OCI-LY7 (cell line): ENCODE measurements at regions not wholly inside any gene's neighbourhood (a gene's known extent, or its start where the extent isn't known, plus 50 kb on each side); places are given as distances from the start of the nearest gene placed in this dataset.

Experiments used
- BruUV-seq: library from RNA; stranded (reverse); fragments of 400-500 nt; replicated peaks from 2 replicates; lab custom pipeline; 2021; lab: Mats Ljungman, UMichigan
- CTCF ChIA-PET: fragments of 300-600 bp; sonication (Branson Sonifier 250); formaldehyde crosslinking; loops from one replicate; lab custom pipeline; 2022; ENCODE audit warnings: antibody characterized with exemption; ENCODE audit not compliant: unreplicated experiment; lab: Charles Lee
- POLR2A ChIA-PET: fragments of 300-600 bp; sonication (Branson Sonifier 250); formaldehyde crosslinking; loops from one replicate; lab custom pipeline; 2022; ENCODE audit warnings: antibody characterized with exemption; lab: Charles Lee
- DNase-seq: peaks from one replicate; pipeline ENCODE4 v3.0.0-alpha.2; 2015; ENCODE audit warnings: low spot score
- H2AFZ ChIP-seq: fragments of 200-600 bp; sonication (generic), shearing (Covaris generic); 2 replicates; pipeline ENCODE4 v1.6.1; 2014; ENCODE audit warnings: mild to moderate bottlenecking, antibody characterized with exemption, low read length, moderate library complexity
- H3K27ac ChIP-seq: fragments of 200-600 bp; sonication (generic); 2 replicates; pipeline ENCODE4 v1.5.1; 2014; ENCODE audit warnings: mixed run types, low read depth, mild to moderate bottlenecking, moderate library complexity, low read length, inconsistent platforms; ENCODE audit not compliant: poor library complexity, severe bottlenecking
- H3K36me3 ChIP-seq: fragments of 200-600 bp; sonication (generic); 2 replicates; pipeline ENCODE4 v1.6.1; 2014; ENCODE audit warnings: mild to moderate bottlenecking, antibody characterized with exemption, low read length, moderate library complexity, mixed read lengths; ENCODE audit not compliant: insufficient read depth
- H3K4me1 ChIP-seq: fragments of 200-600 bp; sonication (generic); 2 replicates; pipeline ENCODE4 v1.5.1; 2014; ENCODE audit warnings: mild to moderate bottlenecking, low read length; ENCODE audit not compliant: insufficient read depth, poor library complexity, severe bottlenecking
- H3K4me2 ChIP-seq: fragments of 200-600 bp; sonication (generic); 2 replicates; pipeline ENCODE4 v1.6.1; 2014; ENCODE audit warnings: mild to moderate bottlenecking, low read length
- H3K4me3 ChIP-seq: fragments of 200-600 bp; sonication (generic); 2 replicates; pipeline ENCODE4 v1.5.1; 2014; ENCODE audit warnings: mild to moderate bottlenecking, low read depth, low read length; ENCODE audit not compliant: poor library complexity, severe bottlenecking
- H3K79me2 ChIP-seq: fragments of 200-600 bp; sonication (generic); 2 replicates; pipeline ENCODE4 v1.6.1; 2016; ENCODE audit warnings: low read depth, mild to moderate bottlenecking, low read length, moderate library complexity, mixed read lengths; ENCODE audit not compliant: insufficient read depth
- H3K9me2 ChIP-seq: fragments of 200-600 bp; sonication (generic); 2 replicates; pipeline ENCODE4 v1.6.1; 2016; ENCODE audit warnings: mild to moderate bottlenecking, low read length, mixed read lengths; ENCODE audit not compliant: insufficient read depth
- H3K9me3 ChIP-seq: fragments of 200-600 bp; sonication (generic); 2 replicates; pipeline ENCODE4 v1.6.1; 2014; ENCODE audit warnings: mild to moderate bottlenecking, mixed run types, low read length, mixed read lengths
- H4K20me1 ChIP-seq: fragments of 200-600 bp; sonication (generic); 2 replicates; pipeline ENCODE4 v1.6.1; 2014; ENCODE audit warnings: mild to moderate bottlenecking, antibody characterized with exemption, low read length, moderate library complexity, mixed read lengths; ENCODE audit not compliant: insufficient read depth
- EZH2phosphoT487 ChIP-seq: fragments of 200-600 bp; sonication (generic); IDR thresholded peaks from 2 replicates; pipeline ENCODE4 v1.6.1; 2018; ENCODE audit warnings: low read depth, borderline replicate concordance, mild to moderate bottlenecking, mixed run types, antibody characterized with exemption, low read length, moderate library complexity, mixed read lengths
- intact Hi-C: fragments of 100-400 bp; cut with micrococcal nuclease; formaldehyde crosslinking; loops from one replicate; pipeline ENCODE4 v1.10.0; 2022; ENCODE audit not compliant: unreplicated experiment
- TF ChIP-seq, protein P1 (sequence below): fragments of 200-600 bp; sonication (generic); conservative IDR thresholded peaks from 2 replicates; pipeline ENCODE4 v1.5.1; 2014; ENCODE audit warnings: mild to moderate bottlenecking, antibody characterized with exemption, low read length, moderate library complexity, mixed read lengths

DNA sequence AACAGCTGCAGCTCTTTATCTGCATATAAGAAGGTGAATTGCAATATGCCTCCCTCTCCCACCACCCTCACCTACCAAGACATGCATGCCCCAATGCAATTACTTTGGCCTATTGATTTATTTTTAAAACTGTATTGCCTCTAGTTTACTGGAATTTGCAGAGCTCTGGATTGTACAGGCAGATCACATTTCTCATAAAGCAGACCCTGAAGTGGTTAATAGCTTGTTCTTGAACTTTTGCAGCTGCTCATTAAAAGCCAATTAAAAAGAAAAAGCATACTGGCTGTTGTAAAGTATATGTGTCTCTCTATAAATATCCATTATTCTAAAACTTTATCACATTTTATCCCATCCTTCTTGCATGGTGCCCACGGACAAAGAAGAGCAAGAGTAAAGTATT lies 221.5 kb upstream of the TOPAZ1 start:
- no peak overlapping the region for H2AFZ ChIP-seq
- no peak overlapping the region for H3K27ac ChIP-seq
- BruUV-seq: no TSS peak
- H4K20me1 ChIP-seq: no peaks in the 10 kb centered on the region
- H3K4me1 ChIP-seq: no peaks in the 10 kb centered on the region
- H3K4me3 ChIP-seq: no peak overlapping the region
- H3K79me2 ChIP-seq: no peaks in the 10 kb centered on the region
- no peak overlapping the region for H3K4me2 ChIP-seq
- H3K9me3 ChIP-seq: no peaks in the 10 kb centered on the region
- no peak for DNase-seq
- CTCF ChIA-PET: no interaction called here
- H3K36me3 ChIP-seq: no peaks in the 10 kb centered on the region
- no peak for TF ChIP-seq EZH2phosphoT487
- TF ChIP-seq, protein P1, sequence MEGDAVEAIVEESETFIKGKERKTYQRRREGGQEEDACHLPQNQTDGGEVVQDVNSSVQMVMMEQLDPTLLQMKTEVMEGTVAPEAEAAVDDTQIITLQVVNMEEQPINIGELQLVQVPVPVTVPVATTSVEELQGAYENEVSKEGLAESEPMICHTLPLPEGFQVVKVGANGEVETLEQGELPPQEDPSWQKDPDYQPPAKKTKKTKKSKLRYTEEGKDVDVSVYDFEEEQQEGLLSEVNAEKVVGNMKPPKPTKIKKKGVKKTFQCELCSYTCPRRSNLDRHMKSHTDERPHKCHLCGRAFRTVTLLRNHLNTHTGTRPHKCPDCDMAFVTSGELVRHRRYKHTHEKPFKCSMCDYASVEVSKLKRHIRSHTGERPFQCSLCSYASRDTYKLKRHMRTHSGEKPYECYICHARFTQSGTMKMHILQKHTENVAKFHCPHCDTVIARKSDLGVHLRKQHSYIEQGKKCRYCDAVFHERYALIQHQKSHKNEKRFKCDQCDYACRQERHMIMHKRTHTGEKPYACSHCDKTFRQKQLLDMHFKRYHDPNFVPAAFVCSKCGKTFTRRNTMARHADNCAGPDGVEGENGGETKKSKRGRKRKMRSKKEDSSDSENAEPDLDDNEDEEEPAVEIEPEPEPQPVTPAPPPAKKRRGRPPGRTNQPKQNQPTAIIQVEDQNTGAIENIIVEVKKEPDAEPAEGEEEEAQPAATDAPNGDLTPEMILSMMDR: no peak
- intact Hi-C loops: no loop called here
- H3K9me2 ChIP-seq: no peaks in the 10 kb centered on the region
- POLR2A ChIA-PET: no interaction called here

DNA sequence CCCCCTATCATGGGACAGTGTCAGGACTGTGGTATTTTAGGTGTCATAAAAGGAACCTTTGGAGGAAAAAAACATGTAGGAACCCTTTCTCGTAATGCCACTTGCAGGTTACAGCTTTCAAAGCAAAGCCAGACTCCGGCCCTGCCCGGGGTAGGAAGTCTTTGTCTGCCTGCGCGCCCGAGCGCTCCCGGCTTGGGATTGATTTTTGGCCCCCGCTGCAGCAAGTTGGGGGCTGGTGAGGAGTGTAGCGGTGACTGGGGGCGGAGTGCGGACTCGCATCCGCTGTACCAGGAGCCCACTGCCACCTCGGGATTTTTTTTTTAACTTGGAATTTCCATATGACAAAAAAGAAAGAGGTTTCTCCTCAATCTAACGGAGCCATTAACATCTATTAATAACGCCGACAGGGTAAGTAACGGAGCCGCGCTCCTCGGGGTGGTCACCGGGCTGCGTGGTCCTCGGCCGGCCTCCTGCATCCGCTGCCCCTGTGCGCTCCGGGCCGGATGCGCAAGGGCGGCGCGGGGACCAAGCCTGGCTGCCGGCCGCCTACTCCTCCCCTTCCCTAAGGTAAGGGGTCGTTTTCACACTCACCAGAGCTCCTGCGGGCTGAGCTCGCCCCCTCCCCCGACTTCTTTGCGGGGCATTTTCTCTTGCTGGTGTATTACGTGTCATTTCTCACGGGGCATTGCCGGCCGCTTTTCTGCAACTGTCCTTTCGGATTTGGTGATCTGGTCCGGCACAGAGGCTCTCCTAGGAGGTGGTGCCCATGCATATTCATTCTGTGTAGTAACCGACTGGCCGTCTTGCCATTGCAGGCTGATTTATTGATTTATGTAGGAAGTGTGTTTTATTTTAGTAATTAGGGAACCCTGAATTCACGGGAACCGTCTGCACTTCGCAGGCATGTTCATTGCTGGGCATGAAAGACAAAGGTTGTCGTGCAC lies 219.8 kb upstream of the TOPAZ1 start:
- Histone ChIP-seq H3K9me2 (no peaks in the 10 kb centered on the region), H3K4me2 (no peak overlapping the region), H3K27ac (no peak overlapping the region), H3K4me3 (no peak overlapping the region), H3K9me3 (no peaks in the 10 kb centered on the region), H2AFZ (no peak overlapping the region), H4K20me1 (no peaks in the 10 kb centered on the region), H3K79me2 (no peaks in the 10 kb centered on the region), H3K36me3 (no peaks in the 10 kb centered on the region), H3K4me1 (no peaks in the 10 kb centered on the region)
- TF ChIP-seq EZH2phosphoT487: no peak
- TF ChIP-seq, protein P1: no peak
- intact Hi-C loops: no loop called here
- DNase-seq: no peak
- ChIA-PET POLR2A (no interaction called here), CTCF (no interaction called here)
- BruUV-seq: no TSS peak

DNA sequence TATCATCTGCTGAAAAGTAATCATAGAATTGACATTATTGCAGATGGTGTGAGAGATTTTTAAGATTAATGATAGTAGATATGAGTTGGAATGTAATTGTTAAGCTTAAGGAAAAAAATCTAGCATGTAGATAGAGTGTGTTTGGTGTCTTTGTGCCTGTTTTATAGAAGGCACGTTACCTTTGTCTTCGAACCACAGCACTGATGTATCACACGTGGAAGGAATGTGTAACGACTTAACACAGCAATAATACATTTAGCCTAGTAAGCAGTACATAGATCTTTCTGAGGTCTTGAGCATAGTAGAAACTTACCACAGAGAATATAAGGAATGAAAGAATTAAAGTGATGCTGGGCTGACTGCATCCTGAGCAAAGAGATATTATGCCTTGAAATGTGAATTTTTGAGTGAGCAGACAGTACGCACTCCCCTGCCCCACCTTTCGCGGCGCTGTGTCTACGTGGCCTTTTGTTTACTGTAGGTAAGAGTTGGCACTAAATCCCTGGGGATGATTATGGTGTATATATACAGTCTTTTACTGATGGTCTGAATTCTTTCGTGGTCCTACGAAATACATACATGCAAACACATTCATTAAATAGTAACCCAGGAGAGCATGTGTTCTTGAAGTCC lies 217.6 kb upstream of the TOPAZ1 start:
- CTCF ChIA-PET: no interaction called here
- no peak overlapping the region for H3K4me3 ChIP-seq
- POLR2A ChIA-PET: no interaction called here
- no peak overlapping the region for H3K27ac ChIP-seq
- no peaks in the 10 kb centered on the region for H3K4me1 ChIP-seq
- H3K9me2 ChIP-seq: no peaks in the 10 kb centered on the region
- intact Hi-C loops: no loop called here
- TF ChIP-seq, protein P1: no peak
- no peak for TF ChIP-seq EZH2phosphoT487
- H4K20me1 ChIP-seq: no peaks in the 10 kb centered on the region
- H3K4me2 ChIP-seq: no peak overlapping the region
- no peak overlapping the region for H2AFZ ChIP-seq
- H3K9me3 ChIP-seq: no peaks in the 10 kb centered on the region
- no peaks in the 10 kb centered on the region for H3K79me2 ChIP-seq
- no TSS peak for BruUV-seq
- DNase-seq: no peak
- no peaks in the 10 kb centered on the region for H3K36me3 ChIP-seq
